ENCODE measurements at regions not wholly inside any gene's neighbourhood (a gene's known extent, or its start where the extent isn't known, plus 50 kb on each side); places are given as distances from the start of the nearest gene placed in this dataset.
"Not testable (repeated sequence)": the region's sequence is repeated elsewhere in the genome, so short reads cannot be mapped to it uniquely, and the experiment has no call there.

- Mint-ChIP-seq H3K27me3 (peaks cover 6% of the 10 kb centered on the region), H3K4me1 (ENCODE audit: unreplicated experiment) (no peaks in the 10 kb centered on the region), H3K4me3 (no peak overlapping the region), H3K9me3 (no peaks in the 10 kb centered on the region), H3K27ac (no peak overlapping the region), H3K36me3 (no peaks in the 10 kb centered on the region)
- no peak for DNase-seq (ENCODE audit: extremely low spot score, unreplicated experiment)
- no peak for TF ChIP-seq CTCF (conservative IDR thresholded peaks at IDR 0.05)
Observed at GRCh38 chr18:35811896-35812295, 160.6 kb upstream of the RMP24 start.

- DNase-seq (ENCODE audit: extremely low spot score, unreplicated experiment); H3K9me3 Mint-ChIP-seq; H3K27me3 Mint-ChIP-seq; H3K27ac Mint-ChIP-seq; H3K4me3 Mint-ChIP-seq; H3K4me1 Mint-ChIP-seq (ENCODE audit: unreplicated experiment); H3K36me3 Mint-ChIP-seq: not testable (repeated sequence)
Observed at GRCh38 chr18:35815011-35815410, 157.5 kb upstream of the RMP24 start.

GRCh38 chr18:35816003-35816402 is 156.5 kb upstream of the RMP24 start:
- H3K27me3 Mint-ChIP-seq, result peaks cover 4% of the 10 kb centered on the region
- TF ChIP-seq CTCF (conservative IDR thresholded peaks at IDR 0.05), result no peak
- H3K27ac Mint-ChIP-seq, result no peak overlapping the region
- H3K4me1 Mint-ChIP-seq (ENCODE audit: unreplicated experiment), result no peaks in the 10 kb centered on the region
- H3K36me3 Mint-ChIP-seq, result no peaks in the 10 kb centered on the region
- H3K4me3 Mint-ChIP-seq, result no peak overlapping the region
- H3K9me3 Mint-ChIP-seq, result no peaks in the 10 kb centered on the region
- DNase-seq (ENCODE audit: extremely low spot score, unreplicated experiment), result no peak

- no peak for TF ChIP-seq CTCF (conservative IDR thresholded peaks at IDR 0.05)
- Mint-ChIP-seq H3K27me3 (no peaks in the 10 kb centered on the region), H3K9me3 (no peaks in the 10 kb centered on the region), H3K4me1 (ENCODE audit: unreplicated experiment) (no peaks in the 10 kb centered on the region), H3K27ac (no peak overlapping the region), H3K36me3 (no peaks in the 10 kb centered on the region), H3K4me3 (no peak overlapping the region)
- DNase-seq (ENCODE audit: extremely low spot score, unreplicated experiment), result no peak
Observed at GRCh38 chr18:35817604-35818352, 154.7 kb upstream of the RMP24 start.

GRCh38 chr18:35818353-35818667 is 154.2 kb upstream of the RMP24 start:
- H3K4me1 Mint-ChIP-seq (ENCODE audit: unreplicated experiment), result no peaks in the 10 kb centered on the region
- no peak overlapping the region for H3K27ac Mint-ChIP-seq
- H3K27me3 Mint-ChIP-seq, result no peaks in the 10 kb centered on the region
- no peaks in the 10 kb centered on the region for H3K9me3 Mint-ChIP-seq
- no peak for DNase-seq (ENCODE audit: extremely low spot score, unreplicated experiment)
- H3K36me3 Mint-ChIP-seq, result no peaks in the 10 kb centered on the region
- no peak overlapping the region for H3K4me3 Mint-ChIP-seq
- no peak for TF ChIP-seq CTCF (conservative IDR thresholded peaks at IDR 0.05)

GRCh38 chr18:35822413-35822812 is 150.1 kb upstream of the RMP24 start:
- no peaks in the 10 kb centered on the region for H3K27me3 Mint-ChIP-seq
- no peaks in the 10 kb centered on the region for H3K4me1 Mint-ChIP-seq (ENCODE audit: unreplicated experiment)
- no peak for TF ChIP-seq CTCF (conservative IDR thresholded peaks at IDR 0.05)
- no peak for DNase-seq (ENCODE audit: extremely low spot score, unreplicated experiment)
- no peak overlapping the region for H3K27ac Mint-ChIP-seq
- H3K4me3 Mint-ChIP-seq, result no peak overlapping the region
- H3K36me3 Mint-ChIP-seq, result no peaks in the 10 kb centered on the region
- H3K9me3 Mint-ChIP-seq, result no peaks in the 10 kb centered on the region

Measured in type B pancreatic cell (in vitro differentiated cells).